ENCODE measurements at regions not wholly inside any gene's neighbourhood (a gene's known extent, or its start where the extent isn't known, plus 50 kb on each side); places are given as distances from the start of the nearest gene placed in this dataset.

GRCh38 chr13:91178099-91178498, 169.4 kb upstream of the MIR17HG start:
- TF ChIP-seq POLR2A (IDR thresholded peaks at IDR 0.05) (no peak), POLR2AphosphoS5 (IDR thresholded peaks at IDR 0.05) (no peak), CTCF (IDR thresholded peaks at IDR 0.05) (no peak)
